GM12865 (cell line): ENCODE measurements at regions not wholly inside any gene's neighbourhood (a gene's known extent, or its start where the extent isn't known, plus 50 kb on each side); places are given as distances from the start of the nearest gene placed in this dataset.

ENCODE experiments used
- DNase-seq: peaks from one replicate; pipeline ENCODE4 v3.0.0; 2010; ENCODE audit warnings: low read depth
- H3K4me3 ChIP-seq: 2 replicates; pipeline ENCODE4 v1.5.1; 2011; ENCODE audit warnings: mild to moderate bottlenecking, low read depth, low read length, control low read depth
- TF ChIP-seq, protein P1 (sequence below): IDR thresholded peaks from 2 replicates; pipeline ENCODE4 v1.5.1; 2011; ENCODE audit warnings: low read length, control low read depth, low read depth, inconsistent platforms; ENCODE audit not compliant: insufficient read depth; ENCODE audit errors: missing control alignments

GRCh38 chr6:150732765-150733539, 132.6 kb upstream of the MTHFD1L start:
- DNase-seq = peak; percentile 65
- TF ChIP-seq, protein P1, sequence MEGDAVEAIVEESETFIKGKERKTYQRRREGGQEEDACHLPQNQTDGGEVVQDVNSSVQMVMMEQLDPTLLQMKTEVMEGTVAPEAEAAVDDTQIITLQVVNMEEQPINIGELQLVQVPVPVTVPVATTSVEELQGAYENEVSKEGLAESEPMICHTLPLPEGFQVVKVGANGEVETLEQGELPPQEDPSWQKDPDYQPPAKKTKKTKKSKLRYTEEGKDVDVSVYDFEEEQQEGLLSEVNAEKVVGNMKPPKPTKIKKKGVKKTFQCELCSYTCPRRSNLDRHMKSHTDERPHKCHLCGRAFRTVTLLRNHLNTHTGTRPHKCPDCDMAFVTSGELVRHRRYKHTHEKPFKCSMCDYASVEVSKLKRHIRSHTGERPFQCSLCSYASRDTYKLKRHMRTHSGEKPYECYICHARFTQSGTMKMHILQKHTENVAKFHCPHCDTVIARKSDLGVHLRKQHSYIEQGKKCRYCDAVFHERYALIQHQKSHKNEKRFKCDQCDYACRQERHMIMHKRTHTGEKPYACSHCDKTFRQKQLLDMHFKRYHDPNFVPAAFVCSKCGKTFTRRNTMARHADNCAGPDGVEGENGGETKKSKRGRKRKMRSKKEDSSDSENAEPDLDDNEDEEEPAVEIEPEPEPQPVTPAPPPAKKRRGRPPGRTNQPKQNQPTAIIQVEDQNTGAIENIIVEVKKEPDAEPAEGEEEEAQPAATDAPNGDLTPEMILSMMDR = no peak
- H3K4me3 ChIP-seq = no peak overlapping the region

- DNase-seq = no peak
- TF ChIP-seq, protein P1 = no peak
- no peak overlapping the region for H3K4me3 ChIP-seq
Observed at GRCh38 chr6:150733726-150734125, 131.8 kb upstream of the MTHFD1L start.

GRCh38 chr6:150734235-150734634, 131.3 kb upstream of the MTHFD1L start:
- TF ChIP-seq, protein P1 = no peak
- H3K4me3 ChIP-seq = no peak overlapping the region
- DNase-seq = no peak

DNA sequence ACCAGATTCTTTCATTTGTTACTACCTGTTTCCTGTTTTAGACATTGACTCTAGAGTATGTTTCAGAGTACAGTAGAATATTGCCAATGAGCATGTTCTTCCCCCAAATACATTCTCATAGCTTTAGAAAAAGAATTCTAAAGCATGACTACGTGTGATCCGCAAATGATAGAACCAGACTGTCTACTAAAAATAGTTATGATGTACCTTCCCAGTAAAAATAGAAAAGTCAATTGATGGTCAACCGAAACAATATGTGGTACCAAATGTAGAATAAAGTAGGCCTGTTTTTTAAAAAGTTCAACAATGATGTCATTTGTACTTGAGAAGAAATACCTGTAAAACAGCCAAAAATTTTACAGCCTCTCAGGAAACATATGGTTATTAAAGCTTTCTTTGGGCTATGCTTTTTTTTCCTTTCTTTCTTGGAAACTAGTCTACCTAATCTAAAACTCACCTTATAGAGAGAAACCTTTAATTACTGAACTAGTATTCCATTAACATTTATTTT, 130.1 kb upstream of the MTHFD1L start:
- TF ChIP-seq, protein P1 = no peak
- H3K4me3 ChIP-seq = no peak overlapping the region
- DNase-seq = no peak

- H3K4me3 ChIP-seq = no peak overlapping the region
- DNase-seq = no peak
- TF ChIP-seq, protein P1 = no peak
Observed at GRCh38 chr6:150738092-150738629, 127.3 kb upstream of the MTHFD1L start.

DNA sequence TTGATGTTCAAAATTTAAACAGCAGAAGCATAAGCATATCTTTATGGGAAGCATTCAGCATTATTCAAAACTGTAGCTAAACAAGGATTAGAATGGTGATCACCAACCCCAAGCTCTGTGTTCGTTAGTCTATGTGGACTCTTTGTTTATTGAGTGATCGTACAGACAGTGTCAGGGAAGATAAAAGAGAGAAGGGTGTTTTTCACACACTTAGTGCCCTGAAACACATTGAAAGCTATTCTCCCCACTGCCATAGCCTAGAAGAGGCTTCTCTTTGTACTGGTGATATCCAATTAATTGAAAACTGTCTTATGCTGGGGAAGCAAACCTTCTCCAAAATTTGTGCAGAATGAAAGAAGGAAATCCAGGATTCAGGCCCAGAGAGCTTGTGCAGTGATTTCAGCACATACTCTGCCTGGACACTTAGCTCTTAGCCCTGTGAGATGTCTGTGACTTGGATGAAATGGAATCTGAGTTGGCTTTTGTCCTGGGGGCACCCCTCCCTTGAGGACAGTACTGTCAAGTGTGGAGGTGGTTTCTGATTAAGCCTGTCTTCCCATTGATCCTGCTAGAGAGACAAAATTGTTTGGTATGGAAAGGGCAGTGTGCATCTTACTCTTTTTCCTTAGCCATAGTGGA, 125.7 kb upstream of the MTHFD1L start:
- no peak overlapping the region for H3K4me3 ChIP-seq
- TF ChIP-seq, protein P1 = no peak
- DNase-seq = no peak
